ENCODE measurements at regions not wholly inside any gene's neighbourhood (a gene's known extent, or its start where the extent isn't known, plus 50 kb on each side); places are given as distances from the start of the nearest gene placed in this dataset.

DNA sequence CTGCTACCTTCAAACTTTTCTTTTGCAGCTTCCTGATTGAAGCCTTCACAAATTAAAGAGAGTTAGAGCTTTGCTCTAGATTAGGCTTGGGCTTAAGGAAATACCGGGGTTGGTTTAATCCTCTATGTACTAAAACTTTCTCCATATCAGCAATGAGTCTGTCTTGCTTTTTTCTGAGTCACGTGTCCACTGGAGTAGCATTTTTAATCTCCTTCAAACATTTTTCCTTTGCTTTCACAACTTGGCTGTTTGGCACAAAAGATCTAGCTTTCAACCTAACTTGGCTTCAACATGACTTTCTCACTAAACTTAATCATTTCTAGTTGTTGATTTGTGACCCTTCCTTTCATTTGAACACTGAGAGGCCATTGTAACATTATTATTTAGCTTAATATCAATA is 261.6 kb downstream of the PLK2 start:
- CTCF ChIA-PET = no interaction called here

GRCh38 chr5:58197875-58198274 is 262.0 kb downstream of the PLK2 start:
- no peak overlapping the region for H3K4me2 ChIP-seq (ENCODE audit: low read length)
- ChIA-PET POLR2A (ENCODE audit: unreplicated experiment) (no interaction called here), CTCF (no interaction called here)
- H3K9ac ChIP-seq (ENCODE audit: low read length) = no peak overlapping the region
- DNase-seq = peak; percentile 41
- no TSS peak for BruUV-seq (replicated peaks)
- no peaks in the 10 kb centered on the region for H3K36me3 ChIP-seq (ENCODE audit: low read depth, low read length)
- H4K20me1 ChIP-seq (ENCODE audit: low read length) = no peaks in the 10 kb centered on the region
- no peak overlapping the region for H2AFZ ChIP-seq (ENCODE audit: low read length)
- ATAC-seq = peak; percentile 90
- TF ChIP-seq, protein P1, sequence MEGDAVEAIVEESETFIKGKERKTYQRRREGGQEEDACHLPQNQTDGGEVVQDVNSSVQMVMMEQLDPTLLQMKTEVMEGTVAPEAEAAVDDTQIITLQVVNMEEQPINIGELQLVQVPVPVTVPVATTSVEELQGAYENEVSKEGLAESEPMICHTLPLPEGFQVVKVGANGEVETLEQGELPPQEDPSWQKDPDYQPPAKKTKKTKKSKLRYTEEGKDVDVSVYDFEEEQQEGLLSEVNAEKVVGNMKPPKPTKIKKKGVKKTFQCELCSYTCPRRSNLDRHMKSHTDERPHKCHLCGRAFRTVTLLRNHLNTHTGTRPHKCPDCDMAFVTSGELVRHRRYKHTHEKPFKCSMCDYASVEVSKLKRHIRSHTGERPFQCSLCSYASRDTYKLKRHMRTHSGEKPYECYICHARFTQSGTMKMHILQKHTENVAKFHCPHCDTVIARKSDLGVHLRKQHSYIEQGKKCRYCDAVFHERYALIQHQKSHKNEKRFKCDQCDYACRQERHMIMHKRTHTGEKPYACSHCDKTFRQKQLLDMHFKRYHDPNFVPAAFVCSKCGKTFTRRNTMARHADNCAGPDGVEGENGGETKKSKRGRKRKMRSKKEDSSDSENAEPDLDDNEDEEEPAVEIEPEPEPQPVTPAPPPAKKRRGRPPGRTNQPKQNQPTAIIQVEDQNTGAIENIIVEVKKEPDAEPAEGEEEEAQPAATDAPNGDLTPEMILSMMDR (conservative IDR thresholded peaks at IDR 0.05; ENCODE audit: low read depth, low read length) = no peak
- no peak for TF ChIP-seq EZH2phosphoT487 (IDR thresholded peaks at IDR 0.05; ENCODE audit: borderline replicate concordance, low read length)
- TF ChIP-seq EZH2 (IDR thresholded peaks at IDR 0.05; ENCODE audit: low read length, unreplicated experiment) = no peak
- no peaks in the 10 kb centered on the region for H3F3A ChIP-seq (ENCODE audit: low read length, unreplicated experiment)
- H3K9me2 ChIP-seq (replicated peaks; ENCODE audit: low read length) = no peaks in the 10 kb centered on the region
- intact Hi-C loops (cut with micrococcal nuclease) = loop anchor here (5.0 kb wide), 1 partner anchor 119 kb away; no protein-coding TSS in a partner anchor
- H3K4me1 ChIP-seq (ENCODE audit: insufficient read depth, low read length) = peaks cover 14% of the 10 kb centered on the region
- no peaks in the 10 kb centered on the region for H3K9me3 ChIP-seq (ENCODE audit: low read length)
- H3K27me3 ChIP-seq (ENCODE audit: low read length) = no peaks in the 10 kb centered on the region
- H3K79me2 ChIP-seq (ENCODE audit: low read length) = no peaks in the 10 kb centered on the region
- H3K4me3 ChIP-seq (ENCODE audit: low read length) = no peak overlapping the region
- peak overlapping the region; percentile 59 for H3K27ac ChIP-seq (ENCODE audit: low read length)

More for the DNA sequence above, 261.6 kb downstream of the PLK2 start:
- H3K79me2 ChIP-seq (ENCODE audit: low read length) = no peaks in the 10 kb centered on the region
- ATAC-seq (no peak), DNase-seq (no peak)
- no peaks in the 10 kb centered on the region for H3K9me3 ChIP-seq (ENCODE audit: low read length)
- peak overlapping the region; percentile 40 for H3K27ac ChIP-seq (ENCODE audit: low read length)
- H3K9me2 ChIP-seq (replicated peaks; ENCODE audit: low read length) = no peaks in the 10 kb centered on the region
- no peaks in the 10 kb centered on the region for H4K20me1 ChIP-seq (ENCODE audit: low read length)
- H3K27me3 ChIP-seq (ENCODE audit: low read length) = no peaks in the 10 kb centered on the region
- H3K4me2 ChIP-seq (ENCODE audit: low read length) = no peak overlapping the region
- BruUV-seq (replicated peaks) = no TSS peak
- H3K36me3 ChIP-seq (ENCODE audit: low read depth, low read length) = no peaks in the 10 kb centered on the region
- intact Hi-C loops (cut with micrococcal nuclease) = loop anchor here (5.0 kb wide), 1 partner anchor 119 kb away; no protein-coding TSS in a partner anchor
- H2AFZ ChIP-seq (ENCODE audit: low read length) = no peak overlapping the region
- H3F3A ChIP-seq (ENCODE audit: low read length, unreplicated experiment) = no peaks in the 10 kb centered on the region
- POLR2A ChIA-PET (ENCODE audit: unreplicated experiment) = no interaction called here
- no peak overlapping the region for H3K4me3 ChIP-seq (ENCODE audit: low read length)
- no peak overlapping the region for H3K9ac ChIP-seq (ENCODE audit: low read length)
- TF ChIP-seq EZH2 (IDR thresholded peaks at IDR 0.05; ENCODE audit: low read length, unreplicated experiment) (no peak), EZH2phosphoT487 (IDR thresholded peaks at IDR 0.05; ENCODE audit: borderline replicate concordance, low read length) (no peak)
- TF ChIP-seq, protein P1 (conservative IDR thresholded peaks at IDR 0.05; ENCODE audit: low read depth, low read length) = no peak
- peaks cover 14% of the 10 kb centered on the region for H3K4me1 ChIP-seq (ENCODE audit: insufficient read depth, low read length)

DNA sequence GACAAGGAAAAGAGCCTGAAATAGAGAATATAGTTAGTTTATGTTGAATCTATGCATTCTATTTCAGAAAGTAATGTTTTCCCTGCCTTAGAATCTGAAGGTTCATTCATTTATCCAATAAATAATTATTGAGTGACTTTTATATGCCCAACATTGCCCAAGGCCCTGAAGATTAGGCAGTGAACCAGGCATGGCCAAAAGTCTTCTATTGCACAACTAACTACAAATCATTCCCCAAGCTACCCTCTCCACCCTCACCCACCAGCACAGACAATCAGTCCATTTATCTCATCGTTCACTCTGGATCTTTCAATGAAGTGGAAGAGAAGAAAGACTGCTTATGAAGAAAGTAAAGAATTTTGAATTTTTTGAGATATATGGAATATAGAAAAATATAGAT is 268.4 kb downstream of the PLK2 start:
- H3K9me3 ChIP-seq (ENCODE audit: low read length) = no peaks in the 10 kb centered on the region
- no peak overlapping the region for H2AFZ ChIP-seq (ENCODE audit: low read length)
- H4K20me1 ChIP-seq (ENCODE audit: low read length) = no peaks in the 10 kb centered on the region
- no peak overlapping the region for H3K9ac ChIP-seq (ENCODE audit: low read length)
- no peaks in the 10 kb centered on the region for H3K79me2 ChIP-seq (ENCODE audit: low read length)
- H3K4me3 ChIP-seq (ENCODE audit: low read length) = no peak overlapping the region
- ATAC-seq = no peak
- intact Hi-C loops (cut with micrococcal nuclease) = no loop called here
- BruUV-seq (replicated peaks) = no TSS peak
- ChIA-PET POLR2A (ENCODE audit: unreplicated experiment) (no interaction called here), CTCF (no interaction called here)
- H3K27me3 ChIP-seq (ENCODE audit: low read length) = no peaks in the 10 kb centered on the region
- H3F3A ChIP-seq (ENCODE audit: low read length, unreplicated experiment) = no peaks in the 10 kb centered on the region
- DNase-seq = peak; percentile 51
- H3K4me2 ChIP-seq (ENCODE audit: low read length) = 0 out of 2 replicates have a peak overlapping the region, but pooled peaks have one; percentile 23
- H3K9me2 ChIP-seq (replicated peaks; ENCODE audit: low read length) = no peaks in the 10 kb centered on the region
- peak overlapping the region; percentile 21 for H3K27ac ChIP-seq (ENCODE audit: low read length)
- no peaks in the 10 kb centered on the region for H3K36me3 ChIP-seq (ENCODE audit: low read depth, low read length)
- peaks cover 55% of the 10 kb centered on the region for H3K4me1 ChIP-seq (ENCODE audit: insufficient read depth, low read length)
- no peak for TF ChIP-seq EZH2 (IDR thresholded peaks at IDR 0.05; ENCODE audit: low read length, unreplicated experiment)
- TF ChIP-seq EZH2phosphoT487 (IDR thresholded peaks at IDR 0.05; ENCODE audit: borderline replicate concordance, low read length) = no peak
- TF ChIP-seq, protein P1 (conservative IDR thresholded peaks at IDR 0.05; ENCODE audit: low read depth, low read length) = no peak

Data from PC-3 (cell line).